GM18499 (cell line): ENCODE measurements at regions not wholly inside any gene's neighbourhood (a gene's known extent, or its start where the extent isn't known, plus 50 kb on each side); places are given as distances from the start of the nearest gene placed in this dataset.

Source experiments
- ATAC-seq: cut with Tn5 transposase; IDR thresholded peaks from one replicate; pipeline ENCODE4 v1.9.1; 2021; ENCODE audit warnings: moderate number of reproducible peaks; ENCODE audit not compliant: insufficient read depth, unreplicated experiment

GRCh38 chr1:221439747-221440501, 302.0 kb downstream of the DUSP10 start:
- ATAC-seq = no peak

- ATAC-seq = no peak
Observed at GRCh38 chr1:221440658-221441057, 301.2 kb downstream of the DUSP10 start.

- no peak for ATAC-seq
Observed at GRCh38 chr1:221442056-221442455, 299.8 kb downstream of the DUSP10 start.

- ATAC-seq = no peak
Observed at GRCh38 chr1:221444346-221444745, 297.5 kb downstream of the DUSP10 start.

GRCh38 chr1:221448585-221449175, 293.2 kb downstream of the DUSP10 start:
- ATAC-seq = no peak

GRCh38 chr1:221449194-221449593, 292.7 kb downstream of the DUSP10 start:
- no peak for ATAC-seq

- ATAC-seq = no peak
Observed at GRCh38 chr1:221449801-221450470, 292.0 kb downstream of the DUSP10 start.

- ATAC-seq = no peak
Observed at GRCh38 chr1:221451741-221452140, 290.1 kb downstream of the DUSP10 start.

GRCh38 chr1:221454096-221454495, 287.8 kb downstream of the DUSP10 start:
- no peak for ATAC-seq

GRCh38 chr1:221456918-221457317, 285.0 kb downstream of the DUSP10 start:
- no peak for ATAC-seq

- no peak for ATAC-seq
Observed at GRCh38 chr1:221457685-221458446, 284.0 kb downstream of the DUSP10 start.

GRCh38 chr1:221458447-221459156, 283.3 kb downstream of the DUSP10 start:
- no peak for ATAC-seq

GRCh38 chr1:221459558-221459957, 282.3 kb downstream of the DUSP10 start:
- no peak for ATAC-seq

GRCh38 chr1:221462345-221462744, 279.5 kb downstream of the DUSP10 start:
- no peak for ATAC-seq

GRCh38 chr1:221468546-221468945, 273.3 kb downstream of the DUSP10 start:
- ATAC-seq = no peak

GRCh38 chr1:221469476-221469875, 272.4 kb downstream of the DUSP10 start:
- no peak for ATAC-seq

GRCh38 chr1:221470000-221470698, 271.7 kb downstream of the DUSP10 start:
- ATAC-seq = no peak

GRCh38 chr1:221473411-221473810, 268.5 kb downstream of the DUSP10 start:
- no peak for ATAC-seq

GRCh38 chr1:221477252-221477651, 264.6 kb downstream of the DUSP10 start:
- ATAC-seq = no peak
